ENCODE measurements at regions not wholly inside any gene's neighbourhood (a gene's known extent, or its start where the extent isn't known, plus 50 kb on each side); places are given as distances from the start of the nearest gene placed in this dataset.
"Not testable (repeated sequence)": the region's sequence is repeated elsewhere in the genome, so short reads cannot be mapped to it uniquely, and the experiment has no call there.

DNA sequence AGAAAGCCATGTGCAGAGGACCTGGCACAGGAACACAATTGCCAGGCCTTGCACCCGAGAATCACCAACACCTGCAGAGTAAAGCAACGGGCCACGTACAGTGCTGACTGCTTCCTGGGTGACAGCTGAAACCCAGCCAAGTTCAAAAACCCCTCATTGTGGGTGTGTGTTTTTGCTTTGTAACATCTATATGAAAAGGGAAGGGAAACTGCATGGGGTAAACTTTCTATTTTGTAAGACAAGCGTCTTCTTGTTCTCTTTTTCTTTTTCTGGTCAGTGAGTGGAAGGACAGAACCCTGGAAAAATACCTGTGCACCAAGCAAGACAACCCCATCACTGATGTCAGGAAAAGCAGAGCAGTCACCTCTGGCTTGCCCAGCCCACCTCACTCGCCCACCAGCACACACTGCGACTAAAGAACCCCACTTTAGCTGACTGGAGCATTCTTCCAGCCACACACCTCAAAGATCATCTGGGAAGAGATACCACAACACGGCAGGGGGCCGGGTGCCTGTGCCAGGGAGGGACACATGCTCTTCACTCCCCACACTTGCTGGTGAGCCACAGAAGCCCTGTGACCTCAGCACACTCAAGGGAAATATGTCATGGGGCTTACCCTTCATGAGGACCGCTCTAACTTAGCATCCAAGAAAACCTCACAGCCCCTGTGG, 172.3 kb downstream of the NDUFA12 start:
- Histone ChIP-seq H3K36me3 (ENCODE audit: control insufficient read depth, insufficient read depth, low read length) (no peaks in the 10 kb centered on the region), H3K27ac (ENCODE audit: low read depth, low read length) (no peak overlapping the region), H3K4me3 (ENCODE audit: low read length) (no peak overlapping the region), H3K4me1 (ENCODE audit: control insufficient read depth, insufficient read depth, low read length) (peaks cover 20% of the 10 kb centered on the region), H3K27me3 (ENCODE audit: control insufficient read depth, insufficient read depth, low read length) (no peaks in the 10 kb centered on the region), H3K9ac (ENCODE audit: low read length) (no peak overlapping the region)

GRCh38 chr12:94829552-94829951, 173.9 kb downstream of the NDUFA12 start:
- no peak overlapping the region for H3K9ac ChIP-seq (ENCODE audit: low read length)

DNA sequence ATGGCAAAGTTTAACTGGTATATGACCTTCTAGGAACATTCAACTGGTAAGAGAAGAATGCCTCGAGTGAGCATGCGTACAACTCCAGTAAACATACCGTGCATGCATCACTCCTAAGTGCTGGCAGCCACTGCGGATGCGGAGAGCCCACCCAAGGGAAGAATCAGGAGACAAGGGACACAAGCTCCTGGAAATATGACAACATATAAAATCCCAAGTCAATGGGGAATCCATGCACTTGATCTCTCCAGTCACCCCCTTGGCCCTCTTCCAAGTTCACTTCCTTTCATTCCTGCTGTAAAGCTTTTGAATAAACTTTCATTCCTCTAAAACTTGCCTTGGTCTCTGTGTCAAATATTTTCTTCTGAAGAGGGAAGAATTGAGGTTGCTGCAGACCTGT, 168.7 kb upstream of the TMCC3 start:
- no peaks in the 10 kb centered on the region for H3K4me1 ChIP-seq (ENCODE audit: control insufficient read depth, insufficient read depth, low read length)
- no peak overlapping the region for H3K4me3 ChIP-seq (ENCODE audit: low read length)
- H3K27ac ChIP-seq (ENCODE audit: low read depth, low read length): no peak overlapping the region
- no peaks in the 10 kb centered on the region for H3K27me3 ChIP-seq (ENCODE audit: control insufficient read depth, insufficient read depth, low read length)
- H3K9ac ChIP-seq (ENCODE audit: low read length): no peak overlapping the region
- H3K36me3 ChIP-seq (ENCODE audit: control insufficient read depth, insufficient read depth, low read length): no peaks in the 10 kb centered on the region

More at GRCh38 chr12:94829552-94829951, 173.9 kb downstream of the NDUFA12 start:
- Histone ChIP-seq H3K27me3 (ENCODE audit: control insufficient read depth, insufficient read depth, low read length) (no peaks in the 10 kb centered on the region), H3K36me3 (ENCODE audit: control insufficient read depth, insufficient read depth, low read length) (no peaks in the 10 kb centered on the region), H3K4me3 (ENCODE audit: low read length) (no peak overlapping the region), H3K27ac (ENCODE audit: low read depth, low read length) (no peak overlapping the region), H3K4me1 (ENCODE audit: control insufficient read depth, insufficient read depth, low read length) (peaks cover 20% of the 10 kb centered on the region)

GRCh38 chr12:94817695-94818075, 167.3 kb upstream of the TMCC3 start:
- H3K36me3 ChIP-seq (ENCODE audit: control insufficient read depth, insufficient read depth, low read length): no peaks in the 10 kb centered on the region
- no peaks in the 10 kb centered on the region for H3K27me3 ChIP-seq (ENCODE audit: control insufficient read depth, insufficient read depth, low read length)
- no peaks in the 10 kb centered on the region for H3K4me1 ChIP-seq (ENCODE audit: control insufficient read depth, insufficient read depth, low read length)
- H3K4me3 ChIP-seq (ENCODE audit: low read length): no peak overlapping the region
- no peak overlapping the region for H3K27ac ChIP-seq (ENCODE audit: low read depth, low read length)
- no peak overlapping the region for H3K9ac ChIP-seq (ENCODE audit: low read length)

- H3K4me3 ChIP-seq (ENCODE audit: low read length); H3K36me3 ChIP-seq (ENCODE audit: control insufficient read depth, insufficient read depth, low read length); H3K27ac ChIP-seq (ENCODE audit: low read depth, low read length); H3K27me3 ChIP-seq (ENCODE audit: control insufficient read depth, insufficient read depth, low read length); H3K4me1 ChIP-seq (ENCODE audit: control insufficient read depth, insufficient read depth, low read length); H3K9ac ChIP-seq (ENCODE audit: low read length): not testable (repeated sequence)
Measured at GRCh38 chr12:94817201-94817600, 166.8 kb upstream of the TMCC3 start.

- not testable (repeated sequence) for H3K4me3 ChIP-seq (ENCODE audit: low read length); H3K27ac ChIP-seq (ENCODE audit: low read depth, low read length); H3K27me3 ChIP-seq (ENCODE audit: control insufficient read depth, insufficient read depth, low read length); H3K36me3 ChIP-seq (ENCODE audit: control insufficient read depth, insufficient read depth, low read length); H3K4me1 ChIP-seq (ENCODE audit: control insufficient read depth, insufficient read depth, low read length); H3K9ac ChIP-seq (ENCODE audit: low read length)
Measured at GRCh38 chr12:94816746-94817145, 166.4 kb upstream of the TMCC3 start.

GRCh38 chr12:94815958-94816357, 165.6 kb upstream of the TMCC3 start:
- H3K4me1 ChIP-seq (ENCODE audit: control insufficient read depth, insufficient read depth, low read length): no peaks in the 10 kb centered on the region
- H3K9ac ChIP-seq (ENCODE audit: low read length): no peak overlapping the region
- H3K4me3 ChIP-seq (ENCODE audit: low read length): no peak overlapping the region
- H3K27me3 ChIP-seq (ENCODE audit: control insufficient read depth, insufficient read depth, low read length): no peaks in the 10 kb centered on the region
- H3K36me3 ChIP-seq (ENCODE audit: control insufficient read depth, insufficient read depth, low read length): no peaks in the 10 kb centered on the region
- no peak overlapping the region for H3K27ac ChIP-seq (ENCODE audit: low read depth, low read length)

DNA sequence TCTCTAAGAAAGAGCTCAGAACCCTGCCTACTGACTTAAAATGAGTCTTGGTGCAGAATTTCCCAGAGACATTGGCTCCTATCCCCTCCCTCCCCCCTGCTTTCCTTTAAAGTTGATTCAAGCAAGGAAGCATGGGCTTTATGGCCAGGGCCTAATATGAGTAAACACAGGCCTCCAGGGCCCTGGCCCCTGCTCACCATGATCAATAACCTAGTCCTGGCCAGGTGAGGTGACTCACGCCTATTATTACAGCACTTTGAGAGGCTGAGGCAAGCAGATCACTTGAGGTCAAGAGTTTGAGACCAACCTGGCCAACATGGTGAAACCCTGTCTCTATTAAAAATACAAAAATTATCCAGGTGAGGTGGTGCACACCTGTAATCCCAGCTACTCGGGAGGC, 165.1 kb upstream of the TMCC3 start:
- Histone ChIP-seq H3K4me3 (ENCODE audit: low read length) (no peak overlapping the region), H3K9ac (ENCODE audit: low read length) (no peak overlapping the region), H3K4me1 (ENCODE audit: control insufficient read depth, insufficient read depth, low read length) (no peaks in the 10 kb centered on the region), H3K36me3 (ENCODE audit: control insufficient read depth, insufficient read depth, low read length) (no peaks in the 10 kb centered on the region), H3K27ac (ENCODE audit: low read depth, low read length) (no peak overlapping the region), H3K27me3 (ENCODE audit: control insufficient read depth, insufficient read depth, low read length) (no peaks in the 10 kb centered on the region)

GRCh38 chr12:94813314-94813713, 163.0 kb upstream of the TMCC3 start:
- Histone ChIP-seq H3K36me3 (ENCODE audit: control insufficient read depth, insufficient read depth, low read length) (no peaks in the 10 kb centered on the region), H3K9ac (ENCODE audit: low read length) (no peak overlapping the region), H3K27ac (ENCODE audit: low read depth, low read length) (no peak overlapping the region), H3K27me3 (ENCODE audit: control insufficient read depth, insufficient read depth, low read length) (no peaks in the 10 kb centered on the region), H3K4me3 (ENCODE audit: low read length) (no peak overlapping the region), H3K4me1 (ENCODE audit: control insufficient read depth, insufficient read depth, low read length) (no peaks in the 10 kb centered on the region)

DNA sequence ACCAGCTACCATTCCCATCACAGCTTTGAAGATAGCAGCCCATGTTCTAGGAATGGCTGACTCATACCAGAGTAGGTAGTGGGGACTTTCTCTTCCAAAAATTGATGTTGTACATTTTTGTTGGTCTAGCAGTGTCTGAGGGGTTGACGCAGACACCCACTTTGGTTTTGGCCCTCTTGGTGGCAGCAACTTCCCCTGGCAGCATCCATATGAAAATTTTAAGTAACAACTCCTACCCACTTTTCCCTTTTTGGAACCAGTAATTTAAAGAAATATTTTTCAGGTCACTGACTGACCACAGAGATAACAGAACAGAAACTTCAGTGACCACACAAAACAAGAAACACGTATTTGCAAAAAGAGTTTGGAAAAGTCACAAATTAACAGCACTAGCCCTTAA, 162.0 kb upstream of the TMCC3 start:
- H3K36me3 ChIP-seq (ENCODE audit: control insufficient read depth, insufficient read depth, low read length): no peaks in the 10 kb centered on the region
- no peak overlapping the region for H3K9ac ChIP-seq (ENCODE audit: low read length)
- H3K27ac ChIP-seq (ENCODE audit: low read depth, low read length): no peak overlapping the region
- no peaks in the 10 kb centered on the region for H3K27me3 ChIP-seq (ENCODE audit: control insufficient read depth, insufficient read depth, low read length)
- H3K4me1 ChIP-seq (ENCODE audit: control insufficient read depth, insufficient read depth, low read length): no peaks in the 10 kb centered on the region
- no peak overlapping the region for H3K4me3 ChIP-seq (ENCODE audit: low read length)

DNA sequence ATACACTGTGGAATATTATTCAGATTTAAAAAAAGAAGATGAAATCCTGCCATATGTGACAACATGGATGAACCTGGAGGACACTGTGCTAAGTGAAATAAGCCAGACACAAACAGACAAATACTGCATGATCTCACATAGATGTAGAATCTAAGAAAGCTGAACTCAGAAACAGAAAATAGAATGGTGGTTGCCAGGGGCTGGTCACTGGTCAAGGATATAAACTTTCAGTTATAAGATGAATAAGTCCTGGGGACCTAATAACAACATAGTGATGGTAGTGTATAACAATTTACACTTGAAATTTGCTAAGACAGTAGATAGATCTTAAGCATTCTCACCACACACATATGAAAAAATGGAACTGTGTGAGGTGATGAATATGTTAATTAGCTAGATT, 161.3 kb upstream of the TMCC3 start:
- H3K27me3 ChIP-seq (ENCODE audit: control insufficient read depth, insufficient read depth, low read length): no peaks in the 10 kb centered on the region
- no peak overlapping the region for H3K4me3 ChIP-seq (ENCODE audit: low read length)
- H3K36me3 ChIP-seq (ENCODE audit: control insufficient read depth, insufficient read depth, low read length): no peaks in the 10 kb centered on the region
- H3K27ac ChIP-seq (ENCODE audit: low read depth, low read length): no peak overlapping the region
- H3K9ac ChIP-seq (ENCODE audit: low read length): no peak overlapping the region
- H3K4me1 ChIP-seq (ENCODE audit: control insufficient read depth, insufficient read depth, low read length): no peaks in the 10 kb centered on the region

DNA sequence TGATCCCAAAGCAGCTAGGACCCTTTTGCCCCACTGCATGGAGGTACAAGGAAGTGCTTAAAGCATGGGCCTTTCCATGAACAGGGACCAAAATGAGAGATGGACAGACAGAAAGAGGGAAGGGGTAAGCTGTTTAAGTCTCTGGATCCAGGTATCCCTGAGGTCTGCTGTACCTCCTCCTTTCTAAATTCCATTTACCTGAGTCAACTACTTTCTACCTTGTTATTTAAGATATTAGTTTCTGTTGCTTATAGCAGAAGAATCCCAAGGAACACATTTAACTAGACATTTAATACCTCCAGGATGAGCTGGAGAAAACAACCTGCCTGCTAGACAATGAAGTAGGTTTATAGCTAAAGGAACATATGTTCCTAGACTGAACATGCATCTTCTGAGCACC, 157.6 kb upstream of the TMCC3 start:
- H3K9ac ChIP-seq (ENCODE audit: low read length): no peak overlapping the region
- H3K4me1 ChIP-seq (ENCODE audit: control insufficient read depth, insufficient read depth, low read length): no peaks in the 10 kb centered on the region
- H3K27ac ChIP-seq (ENCODE audit: low read depth, low read length): no peak overlapping the region
- H3K27me3 ChIP-seq (ENCODE audit: control insufficient read depth, insufficient read depth, low read length): no peaks in the 10 kb centered on the region
- H3K4me3 ChIP-seq (ENCODE audit: low read length): no peak overlapping the region
- no peaks in the 10 kb centered on the region for H3K36me3 ChIP-seq (ENCODE audit: control insufficient read depth, insufficient read depth, low read length)

DNA sequence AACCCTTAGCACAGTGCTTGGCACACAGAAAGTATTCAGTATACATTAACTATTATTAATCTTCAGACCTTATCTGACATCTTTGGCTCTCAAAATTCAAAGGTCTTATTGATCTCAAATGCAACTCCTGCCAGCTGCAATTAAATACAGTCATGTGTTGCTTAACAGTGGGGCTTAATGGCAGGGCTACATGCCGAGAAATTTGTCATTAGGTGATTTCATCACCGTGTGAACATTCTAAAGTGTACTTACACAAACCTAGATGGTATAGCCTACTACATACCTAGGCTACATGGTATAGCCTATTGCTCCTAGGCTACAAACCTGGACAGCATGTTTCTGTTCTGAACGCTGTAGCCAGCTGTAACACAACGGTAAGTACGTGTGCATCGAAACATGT, 156.3 kb upstream of the TMCC3 start:
- H3K4me3 ChIP-seq (ENCODE audit: low read length): no peak overlapping the region
- H3K36me3 ChIP-seq (ENCODE audit: control insufficient read depth, insufficient read depth, low read length): no peaks in the 10 kb centered on the region
- no peaks in the 10 kb centered on the region for H3K27me3 ChIP-seq (ENCODE audit: control insufficient read depth, insufficient read depth, low read length)
- H3K4me1 ChIP-seq (ENCODE audit: control insufficient read depth, insufficient read depth, low read length): no peaks in the 10 kb centered on the region
- H3K9ac ChIP-seq (ENCODE audit: low read length): no peak overlapping the region
- no peak overlapping the region for H3K27ac ChIP-seq (ENCODE audit: low read depth, low read length)
